ENCODE measurements at regions not wholly inside any gene's neighbourhood (a gene's known extent, or its start where the extent isn't known, plus 50 kb on each side); places are given as distances from the start of the nearest gene placed in this dataset.

DNA sequence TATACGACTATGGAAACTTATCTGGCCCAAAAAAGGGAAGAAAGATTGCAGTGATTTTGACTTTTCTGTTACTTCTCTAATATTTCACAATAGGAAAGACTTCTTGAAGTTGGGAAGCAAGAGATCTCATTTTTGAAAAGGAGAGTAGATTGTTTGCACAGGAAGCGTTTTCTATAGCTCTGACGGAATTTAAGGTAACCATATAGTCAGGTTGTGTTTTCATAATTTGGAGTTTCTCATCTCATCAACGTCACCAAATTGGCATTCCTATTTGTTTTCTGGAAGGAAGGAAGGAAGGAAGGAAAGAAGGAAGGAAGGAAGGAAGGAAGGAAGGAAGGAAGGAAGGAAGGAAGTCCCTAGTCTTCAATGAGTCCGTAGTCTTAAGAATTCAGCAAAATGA, 732.0 kb downstream of the XPNPEP1 start:
- H3T11ph ChIP-seq (ENCODE audit: low read length), result no peak overlapping the region

More for the DNA sequence above, 732.0 kb downstream of the XPNPEP1 start:
- H3K27ac Mint-ChIP-seq, result no peak overlapping the region
- H3K9ac ChIP-seq (ENCODE audit: extremely low read depth, insufficient read length, low read length), result no peak overlapping the region
- H3K4me3 Mint-ChIP-seq, result no peak overlapping the region
- no peaks in the 10 kb centered on the region for H3K27me3 ChIP-seq (ENCODE audit: insufficient read depth, low read length)
- no peak overlapping the region for H2BK20ac ChIP-seq (ENCODE audit: low read depth, low read length, poor library complexity, severe bottlenecking)
- H3K4me2 ChIP-seq (ENCODE audit: insufficient read depth, insufficient read length, low read length), result no peak overlapping the region
- H3K9me3 Mint-ChIP-seq, result peaks cover 16 to 22% of the 10 kb centered on the region in 2 experiments; a peak in 4 of 5 replicates
- no peak overlapping the region for H3K56ac ChIP-seq (ENCODE audit: insufficient read length, low read depth, low read length)
- no peaks in the 10 kb centered on the region for H3K4me1 Mint-ChIP-seq
- no peak overlapping the region for H3K14ac ChIP-seq (ENCODE audit: insufficient read depth, low read length)
- no peak for DNase-seq
- H3K23me2 ChIP-seq (ENCODE audit: insufficient read length, low read depth, low read length, poor library complexity, severe bottlenecking), result no peaks in the 10 kb centered on the region
- no peak overlapping the region for H2AK5ac ChIP-seq (ENCODE audit: insufficient read length, low read length)
- H4K20me1 ChIP-seq (ENCODE audit: control insufficient read depth, insufficient read depth, insufficient read length), result no peaks in the 10 kb centered on the region
- no peak overlapping the region for H2BK5ac ChIP-seq (ENCODE audit: insufficient read length, low read length)
- WGBS (ENCODE audit: extremely low coverage, insufficient read length, low lambda C conversion rate), result no CpG with 5 or more reads among the region's 5 CpGs
- H3K27ac ChIP-seq (ENCODE audit: insufficient read length, low read depth, low read length), result no peak overlapping the region
- no peak overlapping the region for H2BK120ac ChIP-seq (ENCODE audit: low read depth, low read length, poor library complexity, severe bottlenecking)
- no peaks in the 10 kb centered on the region for H3K79me1 ChIP-seq (ENCODE audit: insufficient read depth, low read depth, low read length, poor library complexity, severe bottlenecking)
- no peak overlapping the region for H3K4ac ChIP-seq (ENCODE audit: low read depth, low read length)
- H3K23ac ChIP-seq (ENCODE audit: insufficient read length, low read depth, low read length), result no peak overlapping the region
- H4K5ac ChIP-seq (ENCODE audit: insufficient read length, low read depth, low read length), result no peak overlapping the region
- H3K4me1 ChIP-seq (ENCODE audit: insufficient read depth, low read length), result no peaks in the 10 kb centered on the region
- no peak overlapping the region for H2BK12ac ChIP-seq (ENCODE audit: insufficient read length, low read depth, low read length)
- no peaks in the 10 kb centered on the region; the same call in none of the 2 replicates for H3K27me3 Mint-ChIP-seq (ENCODE audit: low read depth)
- no peak for TF ChIP-seq CTCF (conservative IDR thresholded peaks at IDR 0.05)
- H3K18ac ChIP-seq (ENCODE audit: insufficient read length, low read depth, low read length), result no peak overlapping the region
- H2AFZ ChIP-seq (ENCODE audit: low read length), result no peak overlapping the region
- H3K9me3 ChIP-seq (ENCODE audit: control insufficient read depth, low read depth, low read length), result no peaks in the 10 kb centered on the region
- H2BK15ac ChIP-seq (ENCODE audit: low read depth, low read length), result no peak overlapping the region
- H4K91ac ChIP-seq (ENCODE audit: insufficient read length, low read depth, low read length), result no peak overlapping the region
- H3K79me2 ChIP-seq (ENCODE audit: insufficient read depth, low read length), result no peaks in the 10 kb centered on the region
- H3K36me3 Mint-ChIP-seq (ENCODE audit: insufficient read depth in 1 of 3, low read depth in 3 of 3), result peaks cover 0 to 13% (median 0%) of the 10 kb centered on the region in 3 experiments; a peak in 3 of 7 replicates
- no peak overlapping the region for H4K8ac ChIP-seq (replicated peaks; ENCODE audit: insufficient read length, low read depth, low read length)

All from H9 (cell line).